ACHN (cell line): ENCODE measurements at regions not wholly inside any gene's neighbourhood (a gene's known extent, or its start where the extent isn't known, plus 50 kb on each side); places are given as distances from the start of the nearest gene placed in this dataset.

Experiments used
- DNase-seq: peaks from one replicate; pipeline ENCODE4 v3.0.0-alpha.2; 2015
- in situ Hi-C: cut with HindIII; loops from 2 replicates; pipeline ENCODE4 v1.10.0; 2017; ENCODE audit warnings: low sequenced_read_pairs, low pct_ligation_motif_present, low pct_unique_long_range_greater_than_20kb

DNA sequence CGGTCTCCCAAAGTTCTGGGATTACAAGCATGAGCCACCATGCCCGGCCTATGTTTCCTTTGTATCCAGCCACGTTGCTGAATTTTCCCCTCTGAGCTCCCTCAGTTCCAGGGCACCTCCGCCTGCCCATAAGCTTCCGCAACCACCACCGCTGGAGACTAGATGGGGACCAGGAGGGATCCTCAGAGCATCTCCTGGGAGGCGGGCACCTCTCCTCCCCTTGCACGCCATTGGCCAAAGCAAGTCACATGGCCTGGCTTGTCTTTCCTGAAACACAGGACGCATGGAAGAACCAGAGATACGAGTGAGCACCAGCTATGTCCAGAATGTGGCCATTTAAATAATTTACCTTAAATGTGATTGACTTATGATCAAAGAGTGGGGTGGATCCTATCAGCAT, 388.3 kb downstream of the BRD1 start:
- no peak for DNase-seq
- in situ Hi-C loops = no loop called here

DNA sequence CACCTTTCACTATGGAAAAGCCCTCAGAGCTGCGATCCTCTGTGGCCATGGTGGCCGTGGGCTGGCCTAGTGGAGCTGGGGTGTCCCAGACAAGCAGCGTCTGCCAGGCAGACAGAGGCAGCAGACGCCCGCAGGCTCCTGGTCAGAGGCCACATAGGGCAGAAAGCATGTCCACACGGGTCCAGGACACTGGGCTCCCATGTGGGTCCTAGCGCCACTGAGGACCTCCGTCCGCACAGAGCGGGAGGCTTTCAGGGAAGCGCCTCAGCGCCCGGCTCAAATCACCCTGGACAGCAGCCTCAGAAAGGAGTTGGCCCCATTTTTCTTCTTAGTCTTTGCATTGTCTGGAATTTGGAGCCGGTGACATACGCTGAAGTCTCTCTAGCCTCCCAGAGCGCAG, 389.7 kb downstream of the BRD1 start:
- in situ Hi-C loops = no loop called here
- no peak for DNase-seq

DNA sequence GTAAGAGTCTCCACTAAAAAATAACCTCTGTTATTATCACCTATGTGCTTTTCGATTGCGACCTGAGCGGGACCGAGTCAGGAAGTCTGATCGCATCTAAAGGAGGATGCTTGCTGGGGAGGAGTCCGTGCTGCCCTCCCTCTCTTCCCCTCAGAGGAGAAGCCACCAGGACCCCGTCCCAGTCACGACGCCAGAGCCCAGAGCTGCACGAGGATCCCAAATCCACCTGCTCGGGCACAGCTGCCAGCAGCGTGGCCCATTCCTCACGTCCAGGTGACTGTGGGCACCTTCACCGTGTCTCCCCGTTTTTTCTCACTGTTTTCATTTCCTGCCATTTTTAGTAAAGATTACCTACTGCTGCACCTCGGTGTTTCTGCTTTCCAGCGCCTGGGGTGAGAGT, 390.3 kb downstream of the BRD1 start:
- in situ Hi-C loops = no loop called here

DNA sequence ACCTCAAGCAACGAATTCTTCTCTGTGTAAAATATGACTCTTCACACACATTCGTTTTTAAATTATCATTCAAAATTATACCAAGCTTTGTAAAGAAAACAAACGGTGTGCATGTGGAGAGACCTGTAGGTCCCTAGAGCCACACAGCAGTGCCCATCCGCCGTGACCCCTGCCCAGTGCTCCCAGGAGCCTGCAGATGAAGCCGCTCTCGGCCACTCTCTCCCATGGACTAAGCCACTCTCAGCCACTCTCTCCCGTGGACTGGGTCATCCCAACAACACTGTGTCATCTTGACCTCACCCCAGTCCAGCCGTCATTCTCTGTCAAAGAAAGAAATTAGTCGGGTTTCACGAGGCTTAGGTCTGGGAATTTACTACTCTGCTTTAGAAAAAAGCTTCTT, 391.6 kb downstream of the BRD1 start:
- in situ Hi-C loops = no loop called here
- DNase-seq = no peak

More for the DNA sequence above, 390.3 kb downstream of the BRD1 start:
- no peak for DNase-seq

DNA sequence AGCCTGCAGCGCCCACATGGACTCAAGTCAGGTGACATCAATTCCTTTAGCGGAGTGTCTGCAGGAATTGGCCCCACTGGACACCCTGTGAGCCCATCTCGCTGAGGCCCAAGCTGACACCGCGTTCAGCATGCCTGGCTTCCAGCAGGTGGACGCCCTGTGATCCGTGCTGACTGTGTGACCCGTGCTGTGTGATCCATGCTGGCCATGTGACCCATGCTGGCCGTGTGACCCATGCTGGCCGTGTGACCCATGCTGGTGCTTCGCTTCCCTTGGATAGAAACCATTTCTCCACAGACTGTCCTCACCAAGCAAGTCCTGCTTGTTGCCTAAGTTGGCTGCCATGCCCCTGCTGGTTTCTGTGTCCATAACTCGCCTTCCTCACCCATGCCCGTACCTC, 392.1 kb downstream of the BRD1 start:
- DNase-seq = no peak
- in situ Hi-C loops = no loop called here

DNA sequence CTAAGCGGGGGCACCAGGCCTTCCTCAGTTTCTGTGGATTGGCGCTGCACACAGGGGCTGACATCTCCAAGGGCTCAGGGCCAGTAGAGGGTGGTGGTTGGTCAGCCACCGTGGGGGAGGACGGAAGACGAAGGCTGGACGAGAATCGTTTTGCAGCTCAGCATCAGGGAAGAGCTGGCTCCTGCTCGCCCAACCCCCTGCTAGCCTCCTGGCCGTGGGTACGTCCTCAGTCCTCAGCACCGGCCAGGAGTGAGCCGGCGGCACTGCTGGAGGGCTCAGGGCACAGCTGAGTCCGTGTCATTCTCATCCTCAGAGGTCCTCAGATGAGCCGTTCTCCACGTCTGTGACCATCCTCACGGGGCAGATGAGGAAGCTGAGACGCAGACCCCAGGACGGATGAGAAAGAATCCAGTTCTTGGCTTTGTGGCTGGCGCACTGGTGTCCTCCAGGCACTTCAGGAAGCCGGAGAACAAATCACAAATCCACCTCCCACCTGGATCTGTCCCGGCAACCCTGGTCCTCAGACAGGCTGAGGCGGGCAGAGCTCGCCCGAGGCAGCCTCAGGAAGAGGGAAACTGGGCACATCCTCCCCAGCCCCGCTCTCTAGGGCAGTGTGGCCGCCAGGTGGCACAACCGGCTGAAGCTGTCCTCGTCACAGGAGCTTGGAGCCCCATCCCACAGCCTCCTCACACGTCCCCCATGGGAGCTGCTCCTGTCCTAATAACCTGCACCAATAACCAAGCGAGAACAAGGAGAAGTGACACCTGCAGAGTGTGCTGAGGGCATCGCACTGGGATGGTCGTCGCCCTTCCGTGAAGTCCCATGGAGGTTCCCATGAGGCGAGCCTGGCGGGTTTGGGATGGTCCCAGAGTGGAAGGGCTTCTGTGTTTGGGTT, 393.7 kb downstream of the BRD1 start:
- in situ Hi-C loops = no loop called here
- no peak for DNase-seq

DNA sequence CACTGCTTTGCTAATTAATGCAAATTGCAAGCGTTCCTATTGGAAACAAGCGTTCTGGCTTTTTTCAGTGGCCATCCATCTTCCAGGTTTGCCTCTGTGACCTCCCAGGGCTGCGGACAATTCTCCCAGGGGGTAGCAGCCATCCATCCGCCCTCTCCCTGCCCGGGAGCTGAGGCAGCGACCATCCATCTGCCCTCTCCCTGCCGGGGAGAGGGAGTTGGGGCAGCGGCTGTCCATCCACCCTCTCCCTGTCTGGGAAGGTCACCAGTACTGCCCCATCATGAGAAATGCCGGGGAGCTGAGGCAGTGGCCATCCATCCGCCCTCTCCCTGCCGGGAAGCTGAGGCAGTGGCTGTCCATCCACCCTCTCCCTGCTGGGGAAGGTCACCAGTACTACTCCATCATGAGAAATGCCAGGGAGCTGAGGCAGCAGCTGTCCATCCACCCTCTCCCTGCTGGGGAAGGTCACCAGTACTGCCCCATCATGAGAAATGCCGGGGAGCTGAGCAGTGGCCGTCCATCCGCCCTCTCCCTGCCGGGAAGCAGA, 394.7 kb downstream of the BRD1 start:
- no peak for DNase-seq
- in situ Hi-C loops = no loop called here

DNA sequence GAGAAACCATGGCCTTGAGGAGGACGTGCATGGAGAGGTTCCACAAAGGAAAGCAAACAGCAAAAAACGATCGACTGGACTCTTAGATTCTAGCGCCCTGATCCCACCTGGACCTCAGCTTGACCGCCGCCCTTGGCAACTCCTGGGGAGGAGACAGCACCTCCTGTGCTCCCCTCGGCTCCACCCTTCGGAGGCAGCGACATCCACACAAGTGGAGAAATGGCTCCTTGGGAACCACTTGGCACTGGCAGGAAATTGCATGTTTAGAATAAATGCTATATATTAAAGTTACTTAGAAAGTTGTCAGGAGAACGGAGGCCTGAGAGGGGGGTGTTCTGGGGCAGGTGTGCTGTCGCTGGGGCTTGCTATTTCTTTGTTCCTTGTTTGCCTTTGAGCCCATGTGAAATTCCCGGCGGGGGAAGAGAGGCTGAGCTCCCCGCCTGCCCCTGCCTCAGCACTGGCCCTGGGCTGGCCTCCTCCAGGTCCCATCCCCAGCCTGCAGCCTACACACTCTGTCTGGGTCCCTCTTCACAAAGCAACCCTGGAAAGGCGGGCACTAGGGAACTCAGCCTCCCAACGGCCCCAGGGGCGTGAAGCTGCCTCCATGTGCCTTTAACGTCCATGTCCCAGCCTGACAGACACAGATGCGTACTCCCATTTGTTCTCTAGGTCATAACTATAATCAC, 395.3 kb downstream of the BRD1 start:
- in situ Hi-C loops = no loop called here

DNA sequence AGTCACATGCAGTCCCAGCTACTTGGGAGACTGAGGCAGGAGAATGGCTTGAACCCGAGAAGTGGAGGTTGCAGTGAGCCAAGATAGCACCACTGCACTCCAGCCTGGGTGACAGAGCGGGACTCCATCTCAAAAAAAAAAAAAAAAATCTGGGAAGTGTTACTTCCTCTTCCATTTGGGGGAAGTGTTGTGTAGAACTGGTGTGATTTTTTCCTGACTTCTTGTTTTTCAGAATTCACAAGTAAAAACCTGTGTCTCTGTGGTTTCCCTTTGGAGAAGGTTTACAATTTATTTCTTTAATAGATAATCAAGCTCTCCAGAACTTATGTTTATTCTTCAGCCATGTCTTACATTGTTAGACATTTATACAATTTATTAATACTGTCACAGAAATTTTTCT, 396.1 kb downstream of the BRD1 start:
- in situ Hi-C loops = no loop called here
- DNase-seq = no peak

More for the DNA sequence above, 395.3 kb downstream of the BRD1 start:
- DNase-seq = no peak

DNA sequence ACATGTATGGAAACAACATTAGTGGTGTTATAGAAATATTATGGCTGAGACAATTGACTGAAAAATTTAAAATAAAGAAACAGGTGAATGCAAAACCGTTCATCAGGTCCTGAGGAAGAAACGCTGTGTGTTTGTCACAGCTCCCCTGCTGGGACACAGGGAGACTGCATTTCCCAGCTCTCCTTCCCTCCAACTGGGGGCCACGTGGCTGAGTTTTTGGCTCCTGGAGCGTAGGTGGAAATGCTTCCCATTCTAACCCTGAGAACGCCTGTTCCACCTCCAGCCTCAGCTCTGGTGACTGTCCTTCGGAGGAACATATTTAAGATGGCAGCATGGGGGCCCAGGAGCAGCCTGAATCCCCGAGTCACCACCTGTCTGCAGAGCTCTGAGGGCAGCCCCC, 398.6 kb downstream of the BRD1 start:
- no peak for DNase-seq
- in situ Hi-C loops = no loop called here

DNA sequence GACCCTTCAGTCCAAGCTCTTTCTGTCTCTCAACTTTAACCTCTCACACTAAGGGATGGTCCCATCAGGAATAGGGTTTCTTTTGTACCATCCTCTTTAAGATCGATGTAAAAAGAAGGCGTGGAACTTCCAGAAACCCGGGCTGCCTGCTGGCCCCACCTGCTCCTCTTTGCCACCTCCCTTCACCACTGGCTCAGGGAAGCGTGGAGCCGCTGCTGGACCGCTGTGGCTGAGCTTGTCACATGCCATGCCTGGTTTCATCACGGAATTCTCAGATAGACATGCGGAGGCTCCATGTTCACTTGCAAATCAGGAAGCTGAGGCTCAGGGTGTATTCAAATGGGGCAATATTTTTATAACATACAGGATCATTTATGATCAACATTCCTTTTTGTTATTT, 399.7 kb downstream of the BRD1 start:
- in situ Hi-C loops = no loop called here
- no peak for DNase-seq

DNA sequence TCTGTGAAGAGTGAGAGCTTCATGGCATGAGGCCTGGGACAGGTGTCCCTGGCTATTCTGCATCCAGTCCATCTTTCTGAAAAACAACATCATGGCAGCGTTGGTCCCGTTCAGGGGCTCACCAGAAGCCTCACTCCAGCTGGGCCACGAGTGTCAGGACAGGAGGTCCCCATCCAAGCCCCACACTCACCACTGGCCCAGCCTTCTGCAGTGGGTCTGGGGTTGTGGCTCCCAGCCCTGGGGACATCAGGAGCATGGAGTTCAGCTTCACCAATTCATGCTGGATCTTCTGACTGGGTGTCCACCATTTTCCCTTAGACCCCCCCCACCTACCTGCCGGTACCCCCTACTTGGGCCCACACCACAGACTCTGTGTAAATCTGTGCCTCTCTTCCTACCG, 400.3 kb downstream of the BRD1 start:
- in situ Hi-C loops = no loop called here
- no peak for DNase-seq

DNA sequence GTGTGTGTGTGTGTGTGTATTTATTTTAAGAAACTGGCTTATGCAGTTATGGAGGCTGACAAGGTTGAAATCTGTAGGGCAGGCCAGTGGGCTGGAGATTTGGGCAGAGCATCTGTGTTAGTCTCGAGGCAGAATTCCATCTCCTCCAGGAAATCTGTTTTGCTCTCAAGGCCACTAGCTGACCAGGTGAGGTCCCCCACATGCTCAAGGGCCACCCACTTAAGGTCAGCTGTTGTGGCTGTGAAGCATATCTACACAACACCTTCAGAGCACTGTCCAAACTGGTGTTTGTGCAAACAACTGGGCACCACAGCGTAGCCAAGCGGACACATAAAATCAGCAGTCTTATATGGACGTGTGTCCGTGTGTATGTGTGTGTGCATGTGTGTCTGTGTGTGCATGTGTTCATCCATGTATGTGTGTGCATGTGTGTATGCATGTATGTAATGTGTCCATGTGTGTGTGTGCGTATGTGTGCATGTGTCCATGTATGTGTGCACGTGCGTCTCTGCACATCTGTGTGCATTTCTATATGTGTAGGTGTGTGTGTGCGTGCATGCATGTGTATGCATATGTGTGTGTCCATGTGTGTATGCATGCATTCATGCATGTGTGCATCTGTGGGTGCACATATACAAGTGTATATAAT, 400.9 kb downstream of the BRD1 start:
- in situ Hi-C loops = no loop called here
- no peak for DNase-seq

DNA sequence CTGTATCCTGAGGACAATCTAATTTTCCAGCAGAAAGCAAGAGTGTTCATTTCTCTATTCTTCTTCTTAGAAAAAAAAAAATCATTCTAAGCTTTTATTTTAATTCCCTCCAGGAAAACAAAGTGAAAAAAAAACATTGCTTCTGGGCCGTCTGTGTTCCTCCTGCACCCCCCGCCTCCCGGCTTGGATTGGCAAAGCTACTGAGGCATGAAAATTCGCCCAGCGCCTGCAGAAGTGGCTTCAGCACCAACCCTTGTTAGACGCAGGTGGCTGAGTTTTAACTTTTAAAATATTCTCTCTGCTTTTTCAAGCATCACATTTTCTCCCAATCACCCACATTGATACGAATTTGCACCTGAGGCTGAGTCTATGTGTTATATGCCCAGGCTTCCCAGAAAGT, 401.6 kb downstream of the BRD1 start:
- DNase-seq = peak; percentile 3
- in situ Hi-C loops = no loop called here

DNA sequence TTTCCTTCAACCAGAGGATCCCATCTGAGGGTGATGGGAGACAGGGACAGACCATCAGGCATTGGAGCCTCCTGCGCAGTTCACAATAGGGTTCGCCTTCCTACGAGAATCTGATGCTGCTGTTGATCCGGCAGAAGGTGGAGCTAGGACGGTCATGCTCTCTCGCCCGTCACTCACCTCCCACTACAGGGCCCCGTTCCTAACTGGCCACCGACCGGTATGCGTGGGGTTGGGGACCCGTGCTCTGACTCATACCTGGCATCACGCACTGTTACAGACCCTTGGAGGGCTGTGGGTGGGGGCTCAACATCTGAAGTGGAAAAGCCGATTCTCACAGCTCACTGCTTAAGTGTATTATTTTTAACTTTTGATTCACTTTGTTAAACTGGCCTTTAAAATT, 402.3 kb downstream of the BRD1 start:
- in situ Hi-C loops = no loop called here
- DNase-seq = no peak

DNA sequence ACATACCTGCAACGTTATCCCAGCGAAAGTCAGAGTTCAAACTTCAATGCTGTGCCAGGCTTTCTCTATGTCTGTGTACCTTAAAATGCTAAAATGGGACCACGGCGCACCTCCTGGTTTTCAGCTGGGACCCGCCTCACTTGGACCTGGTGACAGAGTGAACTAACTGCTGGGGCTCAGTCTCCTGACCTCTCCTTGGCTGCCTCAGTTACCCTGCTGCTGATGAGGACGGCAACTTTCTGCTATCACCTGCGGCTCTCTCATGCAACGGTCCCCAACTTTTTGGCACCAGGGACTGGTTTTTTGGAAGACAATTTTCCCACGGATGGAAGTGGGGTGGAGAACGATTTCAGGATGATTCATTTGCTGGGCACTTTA, 402.8 kb downstream of the BRD1 start:
- in situ Hi-C loops = no loop called here
- no peak for DNase-seq

DNA sequence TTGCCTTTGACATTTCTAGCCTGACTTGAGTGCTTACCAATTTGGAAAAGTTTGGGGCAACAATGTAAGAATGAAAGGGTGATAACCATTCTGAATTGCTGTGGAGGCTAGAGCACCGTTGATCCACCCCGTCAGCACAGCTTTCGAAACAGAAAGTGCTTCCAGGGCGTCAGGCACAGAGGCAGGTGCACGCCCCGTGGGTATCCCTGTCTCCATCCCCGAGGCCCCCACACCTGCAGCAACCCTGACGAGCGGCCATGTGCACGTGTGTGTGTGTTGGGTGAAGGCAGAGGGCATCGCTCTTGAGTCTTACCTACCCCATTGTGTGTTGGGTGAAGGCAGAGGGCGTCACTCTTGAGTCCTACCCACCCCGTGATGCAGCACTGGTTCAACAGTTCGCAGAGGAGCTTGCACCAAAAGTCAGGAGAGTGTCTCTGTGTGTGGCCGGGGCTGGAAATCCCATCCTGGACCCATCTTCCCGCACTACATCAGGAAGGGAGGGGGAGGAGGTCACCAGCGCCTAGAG, 404.5 kb downstream of the BRD1 start:
- no peak for DNase-seq
- in situ Hi-C loops = no loop called here

DNA sequence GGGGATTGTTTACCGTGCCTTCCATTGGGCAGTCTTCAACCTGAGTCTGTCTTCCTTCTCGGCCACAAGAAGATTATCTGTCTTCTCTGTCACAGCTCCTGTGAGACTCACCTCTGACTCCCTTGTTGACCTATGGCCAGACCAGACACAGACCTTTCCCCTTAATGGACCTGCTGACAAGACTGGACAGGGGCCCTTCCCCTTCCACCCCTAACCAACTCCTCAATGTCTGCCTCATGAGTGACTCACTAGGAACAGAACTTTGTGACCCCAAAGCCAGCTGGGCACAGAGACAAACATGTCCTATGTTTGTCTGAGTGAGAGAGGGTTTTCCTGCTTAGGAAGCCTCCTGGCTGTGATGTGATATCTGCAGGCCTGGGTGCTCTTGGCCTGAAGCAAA, 405.0 kb downstream of the BRD1 start:
- no peak for DNase-seq
- in situ Hi-C loops = no loop called here

DNA sequence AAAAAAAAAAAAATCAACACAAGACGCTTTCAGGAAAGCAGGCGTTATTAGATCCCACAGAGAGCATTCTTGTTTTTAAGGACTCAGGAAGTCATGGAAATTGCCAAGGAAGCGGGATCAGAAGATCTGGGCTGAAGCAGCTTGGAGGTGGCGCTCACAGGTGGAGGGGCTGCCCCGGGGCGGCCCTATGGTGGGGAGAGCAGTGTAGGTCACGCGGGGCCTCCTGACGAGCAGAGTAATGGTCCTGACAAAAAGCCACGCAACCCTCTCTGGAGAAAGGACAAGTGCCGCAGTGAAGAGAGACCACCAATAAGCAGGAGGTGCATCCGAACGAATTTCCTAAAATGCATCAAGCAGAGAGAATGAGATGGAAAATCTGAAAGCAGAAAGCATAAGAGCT, 407.0 kb downstream of the BRD1 start:
- no peak for DNase-seq
- in situ Hi-C loops = no loop called here
